Activated CD4-positive, CD25-positive, alpha-beta regulatory T cell treated with anti-CD3 and anti-CD28 coated beads, Interleukin-2, amount 50 U/mL, for 72 hours (primary cell): ENCODE measurements at regions not wholly inside any gene's neighbourhood (a gene's known extent, or its start where the extent isn't known, plus 50 kb on each side); places are given as distances from the start of the nearest gene placed in this dataset.
"Not testable (repeated sequence)": the region's sequence is repeated elsewhere in the genome, so short reads cannot be mapped to it uniquely, and the experiment has no call there.

Experiments
- DNase-seq: peaks from one replicate; pipeline ENCODE4 v3.0.0; 2021

- DNase-seq = no peak
Observed at GRCh38 chr2:61671561-61672315, 133.6 kb upstream of the XPO1 start.

GRCh38 chr2:61670591-61671501, 132.7 kb upstream of the XPO1 start:
- no peak for DNase-seq

DNA sequence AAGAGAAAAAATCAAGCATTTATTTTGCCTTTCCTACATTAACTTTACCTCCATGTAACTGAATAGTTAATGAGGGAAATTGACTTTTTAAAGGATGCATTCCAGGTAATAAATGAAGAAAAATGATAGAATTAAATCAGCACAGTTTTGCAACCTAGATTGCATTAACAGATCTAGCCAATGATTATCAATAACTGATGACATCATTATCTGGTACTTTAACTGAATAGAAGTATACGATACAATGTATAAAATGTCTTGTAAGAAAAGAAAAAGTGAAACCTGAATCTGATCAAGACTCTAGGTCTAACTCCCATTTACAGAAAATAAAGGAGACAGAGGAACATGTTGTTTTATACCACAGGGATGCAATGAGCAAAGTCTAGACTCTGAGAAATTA, 126.0 kb upstream of the XPO1 start:
- no peak for DNase-seq

DNA sequence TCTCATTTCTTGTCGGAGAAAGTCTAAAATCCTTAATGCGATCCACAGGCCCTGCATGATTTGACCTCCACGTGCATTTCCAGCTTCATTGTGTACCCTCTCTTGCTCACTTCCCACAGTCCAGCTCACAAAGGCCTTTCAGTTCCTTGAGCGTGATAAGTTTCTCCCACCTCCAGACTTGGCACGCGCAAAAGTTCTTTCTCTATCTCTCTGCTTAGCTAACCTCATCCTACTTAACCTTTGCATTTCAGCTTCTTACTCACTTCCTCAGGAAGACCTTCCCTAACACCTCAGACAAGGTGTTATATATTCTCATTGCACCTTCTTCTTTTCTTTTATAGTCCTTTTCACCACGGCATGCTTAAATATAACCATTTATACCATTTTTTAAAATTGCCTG, 124.8 kb upstream of the XPO1 start:
- no peak for DNase-seq

GRCh38 chr2:61660511-61661388, 122.6 kb upstream of the XPO1 start:
- no peak for DNase-seq

- no peak for DNase-seq
Observed at GRCh38 chr2:61658841-61659780, 121.0 kb upstream of the XPO1 start.

DNA sequence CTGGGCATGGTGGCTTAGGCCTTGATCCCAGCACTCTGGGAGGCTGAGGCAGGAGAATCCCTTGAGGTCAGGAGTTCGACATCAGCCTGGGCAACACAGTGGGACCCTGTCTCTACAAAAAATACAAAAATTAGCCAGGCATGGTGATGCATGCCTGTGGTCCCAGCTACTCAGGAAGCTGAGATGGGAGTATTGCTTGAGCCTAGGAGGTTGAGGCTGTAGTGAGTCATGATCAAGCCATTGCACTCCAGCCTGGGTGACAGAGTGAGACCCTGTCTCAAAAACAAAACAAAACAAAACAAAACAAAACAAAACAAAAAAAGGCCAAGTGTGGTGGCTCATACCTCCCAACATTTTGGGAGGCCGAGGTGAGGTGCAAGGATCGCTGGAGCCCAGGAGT, 111.8 kb upstream of the XPO1 start:
- DNase-seq = not testable (repeated sequence)

DNA sequence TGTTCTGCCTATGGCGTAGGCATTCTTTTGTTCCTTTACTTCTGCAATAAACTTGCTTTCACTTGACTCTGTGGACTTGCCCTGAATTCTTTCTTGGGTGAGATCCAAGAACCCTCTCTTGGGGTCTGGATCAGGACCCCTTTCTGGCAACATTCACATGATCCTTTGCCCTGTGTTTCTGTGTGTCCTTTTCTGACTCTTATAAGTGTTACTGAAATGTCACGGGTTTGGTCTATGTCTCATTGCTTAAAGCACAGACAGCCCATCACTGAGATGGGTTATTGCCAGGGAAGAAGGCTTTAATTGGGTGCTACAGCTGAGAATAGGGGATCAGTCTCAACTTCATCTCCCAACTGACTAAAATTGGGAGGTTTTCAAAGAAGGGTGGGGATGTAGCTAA, 110.9 kb upstream of the XPO1 start:
- no peak for DNase-seq

GRCh38 chr2:61647044-61647443, 108.9 kb upstream of the XPO1 start:
- no peak for DNase-seq

DNA sequence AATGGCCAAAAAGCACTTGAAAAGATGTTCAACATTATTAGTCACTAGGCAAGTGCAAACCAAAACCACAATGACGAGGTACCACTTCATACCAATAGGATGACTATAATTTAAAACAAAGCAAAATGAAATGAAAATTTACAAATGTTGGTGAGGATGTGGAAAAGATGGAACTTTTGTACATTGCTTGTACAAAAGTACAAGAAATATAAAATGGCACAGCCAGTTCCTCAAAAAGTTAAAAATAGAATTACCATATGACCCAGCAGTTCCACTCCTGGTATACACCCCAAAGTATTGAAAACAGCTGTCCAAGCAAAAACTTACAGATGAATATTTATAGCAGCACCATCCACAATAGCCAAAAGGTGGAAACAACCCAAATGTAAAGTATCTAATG, 107.8 kb upstream of the XPO1 start:
- no peak for DNase-seq

- not testable (repeated sequence) for DNase-seq
Observed at GRCh38 chr2:61643153-61643552, 105.0 kb upstream of the XPO1 start.

- DNase-seq = no peak
Observed at GRCh38 chr2:61640406-61640805, 102.2 kb upstream of the XPO1 start.

- DNase-seq = no peak
Observed at GRCh38 chr2:61639721-61640120, 101.6 kb upstream of the XPO1 start.

DNA sequence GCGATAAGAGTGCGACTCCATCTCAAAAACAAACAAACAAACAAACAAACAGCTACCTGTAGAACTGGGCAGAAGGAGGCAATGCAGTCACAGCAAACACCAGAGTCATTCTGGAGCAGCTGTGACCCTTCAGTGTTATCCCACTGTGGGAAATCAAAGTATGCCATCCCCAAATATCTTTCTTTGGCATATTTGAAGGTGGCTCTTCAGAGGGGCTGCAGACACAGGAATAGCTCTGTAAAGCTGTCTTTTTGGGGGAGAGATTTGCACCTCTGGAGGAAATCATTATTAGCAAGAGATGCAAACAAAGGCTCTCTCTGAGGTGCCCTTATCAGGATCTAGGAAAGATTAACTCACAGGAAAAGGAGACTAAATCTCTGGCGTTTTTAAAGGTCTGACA, 98.5 kb upstream of the XPO1 start:
- DNase-seq = no peak

GRCh38 chr2:61634512-61634911, 96.4 kb upstream of the XPO1 start:
- no peak for DNase-seq

- no peak for DNase-seq
Observed at GRCh38 chr2:61633250-61633649, 95.1 kb upstream of the XPO1 start.

- DNase-seq = no peak
Observed at GRCh38 chr2:61632276-61633169, 94.4 kb upstream of the XPO1 start.

DNA sequence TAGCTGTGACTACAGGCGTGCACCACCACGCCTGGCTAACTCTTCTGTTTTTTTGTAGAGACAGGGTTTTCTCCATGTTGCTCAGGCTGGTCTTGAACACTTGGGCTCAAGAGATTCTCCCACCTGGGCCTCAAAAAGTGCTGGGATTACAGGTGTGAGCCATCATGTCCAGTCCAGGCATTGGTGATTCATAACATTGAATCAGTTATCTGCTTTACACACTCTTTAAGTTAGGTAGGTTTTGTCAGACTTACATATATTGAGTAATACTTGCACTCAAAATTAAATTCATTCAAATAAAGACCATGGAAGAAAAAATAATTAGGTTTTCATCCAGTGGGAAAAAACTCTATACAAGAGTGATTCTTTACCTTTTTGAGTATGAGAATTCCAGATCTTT, 93.2 kb upstream of the XPO1 start:
- DNase-seq = no peak

DNA sequence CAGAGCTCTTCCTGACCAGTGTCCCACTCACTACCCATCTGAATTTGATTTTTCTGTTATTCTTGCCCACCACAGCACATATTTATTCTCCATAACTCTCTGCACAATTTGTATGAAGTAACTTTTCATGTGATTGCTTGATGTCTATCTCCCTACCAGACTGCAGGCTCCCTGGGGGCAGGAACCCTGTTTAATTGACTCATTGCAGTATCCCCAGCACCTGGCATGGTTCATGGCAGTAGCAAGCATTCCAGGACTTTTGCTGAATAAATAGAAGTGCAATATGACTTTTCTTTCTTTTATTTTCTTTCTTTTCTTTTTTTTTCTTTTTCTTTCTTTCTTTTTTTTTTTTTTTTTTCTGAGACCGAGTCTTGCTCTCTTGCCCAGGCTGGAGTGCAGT, 88.7 kb upstream of the XPO1 start:
- DNase-seq = no peak

DNA sequence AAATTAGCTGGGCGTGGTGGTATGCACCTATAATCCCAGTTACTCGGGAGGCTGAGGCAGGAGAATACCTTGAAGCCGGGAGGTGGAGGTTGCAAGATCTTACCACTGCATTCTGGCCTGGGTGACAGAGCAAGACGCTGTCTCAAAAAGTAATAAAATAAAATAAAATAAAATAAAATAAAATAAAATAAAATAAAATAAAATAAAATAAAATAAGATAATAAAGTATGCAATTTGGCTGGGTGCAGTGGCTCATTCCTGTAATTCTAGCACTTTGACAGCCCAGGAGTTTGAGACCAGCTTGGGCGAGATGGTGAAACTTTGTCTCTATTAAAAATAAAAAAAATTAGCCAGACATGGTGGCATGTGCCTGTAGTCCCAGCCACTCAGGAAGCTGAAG, 85.6 kb upstream of the XPO1 start:
- DNase-seq = no peak
